IMR-90 (cell line): ENCODE measurements at regions not wholly inside any gene's neighbourhood (a gene's known extent, or its start where the extent isn't known, plus 50 kb on each side); places are given as distances from the start of the nearest gene placed in this dataset.

ENCODE experiments used
- ATAC-seq: fragments of 200-7000 bp; cut with Tn5 transposase; 2 replicates; pipeline ENCODE4 v1.9.1; 2020; ENCODE audit warnings: low read depth, mild to moderate bottlenecking, moderate library complexity
- BruUV-seq: library from RNA; stranded (reverse); fragments of 400-500 nt; replicated peaks from 2 replicates; lab custom pipeline; 2021; lab: Mats Ljungman, UMichigan
- CTCF ChIA-PET: fragments of 300-600 bp; formaldehyde crosslinking; extraction: SDS; loops from one replicate; lab custom pipeline; 2021; ENCODE audit warnings: antibody characterized with exemption; lab: Yijun Ruan, JAX
- POLR2A ChIA-PET: fragments of 300-600 bp; sonication (Branson Sonifier 250); formaldehyde crosslinking; loops from one replicate; lab custom pipeline; 2022; ENCODE audit warnings: antibody characterized with exemption; ENCODE audit not compliant: unreplicated experiment; lab: Charles Lee
- DNase-seq: peaks from one replicate; pipeline ENCODE4 v3.0.0; 2013
- H2AFZ ChIP-seq: replicated peaks from 2 replicates; pipeline ENCODE3; 2013; ENCODE audit warnings: low read length, mild to moderate bottlenecking; ENCODE audit not compliant: poor library complexity
- H2AK5ac ChIP-seq: 2 replicates; pipeline ENCODE4 v1.6.1; 2013; ENCODE audit warnings: low read depth, low read length, inconsistent platforms
- H2AK9ac ChIP-seq: replicated peaks from 2 replicates; pipeline ENCODE3; 2013; ENCODE audit warnings: mild to moderate bottlenecking, low read depth, low read length, moderate library complexity; ENCODE audit not compliant: poor library complexity
- H2BK120ac ChIP-seq: 2 replicates; pipeline ENCODE4 v1.6.1; 2013; ENCODE audit warnings: low read depth, low read length, inconsistent platforms
- H2BK15ac ChIP-seq: 3 replicates; pipeline ENCODE4 v1.6.1; 2013; ENCODE audit warnings: low read depth, low read length, inconsistent platforms
- H2BK20ac ChIP-seq: 2 replicates; pipeline ENCODE4 v1.6.1; 2013; ENCODE audit warnings: low read depth, mild to moderate bottlenecking, inconsistent platforms, low read length, moderate library complexity
- H2BK5ac ChIP-seq: 2 replicates; pipeline ENCODE4 v1.6.1; 2013; ENCODE audit warnings: mild to moderate bottlenecking, low read depth, low read length, inconsistent platforms; ENCODE audit not compliant: poor library complexity, severe bottlenecking
- H3K14ac ChIP-seq: replicated peaks from 2 replicates; pipeline ENCODE4 v1.6.1; 2013; ENCODE audit warnings: low read depth, low read length, inconsistent platforms
- H3K18ac ChIP-seq: 2 replicates; pipeline ENCODE4 v1.6.1; 2013; ENCODE audit warnings: low read depth, low read length, control low read depth
- H3K23ac ChIP-seq: 2 replicates; pipeline ENCODE4 v1.6.1; 2013; ENCODE audit warnings: low read depth, low read length, inconsistent platforms
- H3K27ac ChIP-seq: 2 replicates; pipeline ENCODE4 v1.5.1; 2013; ENCODE audit warnings: mild to moderate bottlenecking, control low read depth, low read length; ENCODE audit not compliant: insufficient read depth
- H3K27me3 ChIP-seq: 2 replicates; pipeline ENCODE4 v1.6.1; 2013; ENCODE audit warnings: low read length; ENCODE audit not compliant: control insufficient read depth, insufficient read depth
- H3K36me3 ChIP-seq: 2 replicates; pipeline ENCODE4 v1.6.1; 2013; ENCODE audit warnings: low read length, mixed read lengths; ENCODE audit not compliant: control insufficient read depth, insufficient read depth
- H3K4ac ChIP-seq: 2 replicates; pipeline ENCODE4 v1.6.1; 2013; ENCODE audit warnings: low read depth, low read length, inconsistent platforms
- H3K4me1 ChIP-seq: 2 replicates; pipeline ENCODE4 v1.6.1; 2013; ENCODE audit warnings: low read length, mixed read lengths; ENCODE audit not compliant: control insufficient read depth, insufficient read depth
- H3K4me2 ChIP-seq: 2 replicates; pipeline ENCODE4 v1.6.1; 2013; ENCODE audit warnings: low read depth, mild to moderate bottlenecking, control low read depth, low read length, moderate library complexity
- H3K4me3 ChIP-seq: 2 replicates; pipeline ENCODE4 v1.5.1; 2013; ENCODE audit warnings: low read depth, mild to moderate bottlenecking, control low read depth, low read length, moderate library complexity; ENCODE audit not compliant: insufficient read depth
- H3K56ac ChIP-seq: 2 replicates; pipeline ENCODE4 v1.6.1; 2013; ENCODE audit warnings: low read length, inconsistent platforms; ENCODE audit not compliant: insufficient read depth; ENCODE audit errors: extremely low read depth
- H3K79me1 ChIP-seq, 2 experiments: 2 replicates each; pipeline ENCODE4 v1.6.1; 2013; ENCODE audit warnings: low read length in 2 of 2, inconsistent platforms in 1 of 2, low read depth in 1 of 2
- H3K9ac ChIP-seq: 2 replicates; pipeline ENCODE4 v1.6.1; 2013; ENCODE audit warnings: low read depth, low read length, control low read depth
- H3K9me1 ChIP-seq: 2 replicates; pipeline ENCODE4 v1.6.1; 2013; ENCODE audit warnings: low read length, inconsistent platforms; ENCODE audit not compliant: insufficient read depth
- H3K9me3 ChIP-seq: 2 replicates; pipeline ENCODE4 v1.6.1; 2013; ENCODE audit warnings: low read length; ENCODE audit not compliant: control insufficient read depth, insufficient read depth
- H4K20me1 ChIP-seq: 2 replicates; pipeline ENCODE4 v1.6.1; 2013; ENCODE audit warnings: low read length, inconsistent platforms; ENCODE audit not compliant: insufficient read depth
- H4K5ac ChIP-seq: 2 replicates; pipeline ENCODE4 v1.6.1; 2013; ENCODE audit warnings: mild to moderate bottlenecking, low read depth, low read length, control low read depth
- H4K8ac ChIP-seq, 2 experiments: 2 replicates each; pipeline ENCODE4 v1.6.1; 2013; ENCODE audit warnings: low read depth in 2 of 2, low read length in 2 of 2, control low read depth in 1 of 2, inconsistent platforms in 1 of 2
- H4K91ac ChIP-seq: 2 replicates; pipeline ENCODE4 v1.6.1; 2013; ENCODE audit warnings: low read depth, low read length, inconsistent platforms; ENCODE audit not compliant: insufficient read depth
- BHLHE40 ChIP-seq: fragments of 150-350 bp; IDR thresholded peaks from 2 replicates; pipeline ENCODE4 v1.6.1; 2016; ENCODE audit warnings: mild to moderate bottlenecking, low read depth, low read length
- CEBPB ChIP-seq: IDR thresholded peaks from 2 replicates; pipeline ENCODE4 v1.6.1; 2012; ENCODE audit warnings: low read depth, low read length, improper control_type of control experiment
- CHD1 ChIP-seq: IDR thresholded peaks from 2 replicates; pipeline ENCODE4 v1.6.1; 2012; ENCODE audit warnings: low read depth, low read length, improper control_type of control experiment
- CTCF ChIP-seq: conservative IDR thresholded peaks from 2 replicates; pipeline ENCODE4 v1.5.1; 2012; ENCODE audit warnings: mild to moderate bottlenecking, low read depth, low read length, improper control_type of control experiment
- ELK1 ChIP-seq: fragments of 150-350 bp; IDR thresholded peaks from 2 replicates; pipeline ENCODE4 v1.6.1; 2016; ENCODE audit warnings: low read depth, mild to moderate bottlenecking, low read length, moderate library complexity, borderline replicate concordance
- FOS ChIP-seq: fragments of 150-350 bp; IDR thresholded peaks from 2 replicates; pipeline ENCODE4 v1.6.1; 2016; ENCODE audit warnings: low read depth, low read length
- MAFK ChIP-seq: IDR thresholded peaks from 2 replicates; pipeline ENCODE4 v1.6.1; 2012; ENCODE audit warnings: low read depth, low read length, improper control_type of control experiment
- MAZ ChIP-seq: IDR thresholded peaks from 2 replicates; pipeline ENCODE4 v1.6.1; 2012; ENCODE audit warnings: low read depth, mild to moderate bottlenecking, low read length, improper control_type of control experiment, moderate library complexity, borderline replicate concordance
- MXI1 ChIP-seq: IDR thresholded peaks from 2 replicates; pipeline ENCODE4 v1.6.1; 2012; ENCODE audit warnings: low read depth, mild to moderate bottlenecking, low read length, moderate library complexity, borderline replicate concordance
- NFE2L2 ChIP-seq: fragments of 150-350 bp; IDR thresholded peaks from 2 replicates; pipeline ENCODE4 v1.6.1; 2016; ENCODE audit warnings: low read depth, mild to moderate bottlenecking, low read length
- POLR2A ChIP-seq: IDR thresholded peaks from 2 replicates; pipeline ENCODE4 v1.6.1; 2012; ENCODE audit warnings: mild to moderate bottlenecking, low read depth, low read length
- RAD21 ChIP-seq: IDR thresholded peaks from 2 replicates; pipeline ENCODE4 v1.6.1; 2012; ENCODE audit warnings: low read length, improper control_type of control experiment
- RCOR1 ChIP-seq: IDR thresholded peaks from 2 replicates; pipeline ENCODE4 v1.6.1; 2012; ENCODE audit warnings: mild to moderate bottlenecking, low read length, improper control_type of control experiment; ENCODE audit not compliant: insufficient replicate concordance
- RFX5 ChIP-seq: IDR thresholded peaks from 2 replicates; pipeline ENCODE4 v1.8.0; 2012; ENCODE audit warnings: low read depth, mild to moderate bottlenecking, low read length, moderate library complexity
- SMC3 ChIP-seq: fragments of 150-350 bp; IDR thresholded peaks from 2 replicates; pipeline ENCODE4 v1.6.1; 2016; ENCODE audit warnings: low read depth, mild to moderate bottlenecking, antibody characterized with exemption, low read length, moderate library complexity
- USF2 ChIP-seq: fragments of 150-350 bp; IDR thresholded peaks from 2 replicates; pipeline ENCODE4 v1.6.1; 2017; ENCODE audit warnings: mild to moderate bottlenecking, antibody characterized with exemption, low read length, low read depth
- WGBS, 2 experiments: methylation state at CpG; one replicate each; pipeline versions ENCODE4 v1.1.5 to v1.1.7; 2013; ENCODE audit warnings: missing lambda C conversion rate in 2 of 2; ENCODE audit not compliant: insufficient read length in 1 of 2; ENCODE audit errors: extremely low coverage in 2 of 2; 5-methylcytosine and 5-hydroxymethylcytosine counted together
- dilution Hi-C: fragments of 300-500 bp; cut with HindIII; formaldehyde crosslinking; loops from one replicate; pipeline ENCODE4 v1.14.3; 2018; ENCODE audit warnings: low sequenced_read_pairs; ENCODE audit not compliant: unreplicated experiment
- in situ Hi-C: fragments of 300-500 bp; cut with MboI; formaldehyde crosslinking; loops from 3 replicates; pipeline ENCODE4 v1.14.3; 2019; ENCODE audit warnings: low sequenced_read_pairs, inconsistent platforms, mixed read lengths
- intact Hi-C: fragments of 100-400 bp; cut with micrococcal nuclease; formaldehyde crosslinking; loops from 2 replicates; pipeline ENCODE4 v1.10.0; 2022

DNA sequence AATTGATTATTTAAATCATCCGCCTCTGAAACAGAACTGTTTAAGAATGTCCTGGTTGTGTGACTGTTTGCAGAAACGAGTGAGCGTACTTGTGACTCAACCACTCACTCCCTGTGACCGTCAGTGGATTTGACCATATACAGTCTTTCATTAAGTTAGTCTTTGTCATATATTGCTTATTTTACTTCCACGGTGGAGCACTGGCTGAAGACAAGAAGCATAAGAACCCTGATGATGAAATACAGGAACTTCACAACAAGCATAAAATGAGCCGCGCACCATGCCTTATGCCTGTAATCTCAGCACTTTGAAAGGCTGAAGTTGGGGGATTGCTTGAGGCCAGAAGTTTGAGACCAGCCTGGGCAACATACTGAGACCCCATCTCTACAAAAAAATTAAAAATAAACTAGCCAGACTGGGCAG lies 194.0 kb downstream of the TOMM20 start:
- H3K4me3 ChIP-seq, result no peak overlapping the region
- no peaks in the 10 kb centered on the region for H3K36me3 ChIP-seq
- peak overlapping the region; percentile 85 for H3K4ac ChIP-seq
- H2AK5ac ChIP-seq, result no peak overlapping the region
- H3K27ac ChIP-seq, result peak overlapping the region; percentile 78
- dilution Hi-C loops (no loop called here), intact Hi-C loops (loop anchor here (2.0 kb wide), 2 partner anchors 148 to 436 kb away; no protein-coding TSS in a partner anchor), in situ Hi-C loops (no loop called here)
- H3K9me1 ChIP-seq, result peaks cover 16% of the 10 kb centered on the region
- DNase-seq (peak; percentile 99), ATAC-seq (peak; percentile 92)
- H3K56ac ChIP-seq, result no peak overlapping the region
- H2AK9ac ChIP-seq, result no peak overlapping the region
- H2BK5ac ChIP-seq, result peak overlapping the region; percentile 93
- ChIA-PET CTCF (no interaction called here), POLR2A (interaction anchor here (0.6 kb wide), 1 partner anchor 149 kb away, joined by 3 read pairs; no protein-coding TSS in a partner anchor)
- H3K23ac ChIP-seq, result no peak overlapping the region
- no peak overlapping the region for H4K5ac ChIP-seq
- H3K4me2 ChIP-seq, result no peak overlapping the region
- BruUV-seq, result no TSS peak
- H2BK120ac ChIP-seq, result peak overlapping the region; percentile 85; the same call in 1 of the 2 replicates
- H3K9ac ChIP-seq, result no peak overlapping the region
- H2AFZ ChIP-seq, result no peak overlapping the region
- no peak overlapping the region for H2BK15ac ChIP-seq
- H4K8ac ChIP-seq, result peak overlapping the region in 1 of 2 experiments; percentile 65; a peak in 1 of 4 replicates
- H3K4me1 ChIP-seq, result peaks cover 11% of the 10 kb centered on the region
- no peaks in the 10 kb centered on the region for H4K20me1 ChIP-seq
- H3K9me3 ChIP-seq, result no peaks in the 10 kb centered on the region
- H3K27me3 ChIP-seq, result no peaks in the 10 kb centered on the region
- H4K91ac ChIP-seq, result peak overlapping the region; percentile 64; the same call in 1 of the 2 replicates
- peak overlapping the region; percentile 53; the same call in 1 of the 2 replicates for H2BK20ac ChIP-seq
- TF ChIP-seq NFE2L2 (no peak), USF2 (peak; percentile 15; the same call in 1 of the 2 replicates), RAD21 (peak; percentile 28), MAZ (0 out of 2 replicates have a peak, but pooled peaks have one; percentile 21), CHD1 (no peak), ELK1 (no peak), MAFK (peak; percentile 37; the same call in 1 of the 2 replicates), CEBPB (peak; percentile 94), RFX5 (no peak), POLR2A (peak; percentile 45; the same call in 1 of the 2 replicates), FOS (peak; percentile 71; the same call in 1 of the 2 replicates), CTCF (no peak), RCOR1 (no peak), SMC3 (peak; percentile 32), MXI1 (no peak), BHLHE40 (peak; percentile 76)
- H3K14ac ChIP-seq, result no peak overlapping the region
- no peak overlapping the region for H3K18ac ChIP-seq
- WGBS, 2 experiments, result 30% methylated on average over 2 of the region's 7 CpGs; no CpG with 5 or more reads in 1 of the 2 experiments
- no peaks in the 10 kb centered on the region; a peak in 1 of 4 replicates for H3K79me1 ChIP-seq
